ENCODE measurements at regions not wholly inside any gene's neighbourhood (a gene's known extent, or its start where the extent isn't known, plus 50 kb on each side); places are given as distances from the start of the nearest gene placed in this dataset.
A peak's percentile ranks its signal among the peaks of the same experiment; 100 is the strongest.
"Not testable (repeated sequence)": the region's sequence is repeated elsewhere in the genome, so short reads cannot be mapped to it uniquely, and the experiment has no call there.

- not testable (repeated sequence) for DNase-seq
These were observed 1242.8 kb downstream of the TMEM121 start for GRCh38 chr14:106768972-106769700.

- DNase-seq, result not testable (repeated sequence)
These were observed 1243.8 kb downstream of the TMEM121 start for GRCh38 chr14:106770158-106770672.

GRCh38 chr14:106774889-106775480 lies 1248.6 kb downstream of the TMEM121 start:
- DNase-seq, result not testable (repeated sequence)

DNA sequence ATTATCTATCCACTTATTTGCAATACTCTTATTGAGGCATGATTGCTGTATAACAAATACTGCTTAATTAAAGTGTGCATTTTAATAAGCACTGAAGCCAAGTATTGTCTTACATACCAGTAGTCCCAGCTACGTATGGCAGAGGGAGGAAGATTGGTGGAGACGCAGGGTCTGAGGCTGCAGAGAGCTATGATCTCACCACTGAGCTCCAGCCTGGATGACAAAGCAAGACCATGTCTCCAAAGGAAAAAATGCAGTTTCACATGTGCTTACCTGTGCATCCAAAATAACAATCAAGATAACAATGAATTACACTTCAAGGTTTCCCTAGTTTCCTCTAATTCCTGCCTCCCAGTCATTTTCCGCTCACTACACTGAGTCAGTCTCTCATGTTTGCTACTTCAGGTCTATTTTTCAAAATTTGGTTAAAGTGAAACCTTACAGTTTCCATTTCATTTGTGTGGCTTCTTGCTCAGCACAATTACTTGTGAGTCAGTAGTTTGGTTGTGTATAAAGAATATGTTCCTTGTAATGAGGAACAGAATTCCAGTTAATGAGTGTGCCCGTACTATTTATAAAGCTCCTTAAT lies 1250.1 kb downstream of the TMEM121 start:
- DNase-seq, result no peak

- DNase-seq, result no peak
These were observed 1252.6 kb downstream of the TMEM121 start for GRCh38 chr14:106778986-106779385.

- no peak for DNase-seq
These were observed 1260.3 kb downstream of the TMEM121 start for GRCh38 chr14:106786697-106787096.

- peak; percentile 44 for DNase-seq
These were observed 1261.2 kb downstream of the TMEM121 start for GRCh38 chr14:106787626-106788025.

- no peak for DNase-seq
These were observed 1262.2 kb downstream of the TMEM121 start for GRCh38 chr14:106788534-106788933.

DNA sequence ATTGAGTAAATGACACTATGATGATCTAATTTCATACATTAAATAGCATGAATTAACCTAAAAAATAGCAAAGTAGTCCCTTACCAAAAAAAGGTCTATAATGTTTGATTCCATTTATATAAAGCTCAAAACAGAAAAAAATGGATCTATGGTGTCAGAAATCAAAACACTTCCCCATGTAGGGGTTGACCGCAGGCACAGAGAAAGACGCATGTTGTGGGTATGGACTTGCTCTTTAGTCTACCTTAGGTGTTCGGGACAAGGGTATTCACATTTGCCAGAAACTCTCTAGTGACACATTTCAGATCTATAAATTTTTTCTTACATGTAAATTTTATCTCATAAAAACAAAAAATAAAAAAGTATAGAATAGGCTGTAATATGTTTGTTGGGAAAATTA lies 1262.9 kb downstream of the TMEM121 start:
- no peak for DNase-seq

DNA sequence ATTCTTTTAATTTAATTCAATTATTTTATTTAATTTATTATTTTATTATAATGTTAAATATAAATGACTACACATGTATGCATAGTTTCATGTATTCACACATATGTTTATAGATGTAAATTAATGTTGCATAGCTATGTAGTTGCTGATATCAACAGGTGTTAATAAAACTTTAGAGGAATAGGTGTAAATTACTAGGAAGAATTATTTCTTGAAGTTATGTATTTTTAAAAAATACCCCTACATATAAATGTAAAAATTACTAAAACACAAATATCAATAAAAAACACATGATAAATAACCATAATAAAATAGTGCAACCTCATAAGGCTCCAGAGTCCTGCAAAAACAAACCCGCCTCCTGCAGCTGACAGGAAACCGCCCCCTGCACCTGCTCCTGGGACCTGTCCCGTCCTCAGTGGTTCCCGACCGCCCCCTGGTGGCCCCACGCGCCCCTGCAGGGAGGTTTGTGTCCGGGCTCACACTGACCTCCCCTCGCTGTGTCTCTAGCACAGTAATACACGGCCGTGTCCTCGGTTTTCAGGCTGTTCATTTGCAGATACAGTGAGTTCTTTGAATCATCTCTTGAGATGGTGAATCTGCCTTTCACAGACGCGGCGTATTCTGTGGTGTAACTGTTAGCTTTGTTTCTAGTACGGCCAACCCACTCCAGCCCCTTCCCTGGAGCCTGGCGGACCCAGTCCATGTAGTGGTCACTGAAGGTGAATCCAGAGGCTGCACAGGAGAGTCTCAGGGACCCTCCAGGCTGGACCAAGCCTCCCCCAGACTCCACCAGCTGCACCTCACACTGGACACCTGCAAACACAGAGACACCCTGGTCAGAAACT lies 1264.0 kb downstream of the TMEM121 start:
- peak; percentile 66 for DNase-seq

DNA sequence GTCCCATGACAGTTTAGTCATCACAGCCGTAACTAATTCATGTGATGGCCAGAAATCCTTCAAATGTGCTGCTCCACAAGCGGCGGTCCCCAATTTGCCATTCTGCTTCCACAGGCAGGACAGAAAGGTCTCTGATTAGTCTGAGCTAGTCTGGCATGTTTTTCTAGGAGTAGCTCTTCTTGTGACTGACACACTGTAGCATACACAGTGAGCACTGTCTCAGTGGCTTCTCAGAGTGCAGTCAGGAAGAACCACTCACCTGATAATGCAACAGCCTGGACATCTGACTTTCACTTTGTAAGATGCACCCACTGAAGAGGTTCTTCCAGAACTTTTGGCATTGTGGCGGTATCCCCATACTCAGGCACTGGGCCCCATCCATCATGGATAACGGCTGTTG lies 1266.2 kb downstream of the TMEM121 start:
- no peak for DNase-seq

DNA sequence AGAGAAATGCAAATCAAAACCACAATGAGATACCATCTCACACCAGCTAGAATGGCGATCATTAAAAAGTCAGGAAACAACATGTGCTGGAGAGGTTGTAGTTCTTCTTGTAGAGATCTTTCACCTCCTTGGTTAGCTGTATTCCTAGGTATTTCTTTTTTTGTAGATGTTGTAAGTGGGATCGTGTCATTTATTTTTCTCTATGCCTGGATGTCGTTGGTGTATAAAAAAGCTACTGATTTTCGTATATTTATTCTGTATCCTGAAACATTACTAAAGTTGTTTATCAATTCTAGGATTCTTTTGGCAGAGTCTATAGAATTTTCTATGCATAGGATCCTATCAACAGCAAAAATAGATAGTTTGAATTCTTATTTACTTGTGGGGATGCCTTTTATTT lies 1271.8 kb downstream of the TMEM121 start:
- not testable (repeated sequence) for DNase-seq

DNA sequence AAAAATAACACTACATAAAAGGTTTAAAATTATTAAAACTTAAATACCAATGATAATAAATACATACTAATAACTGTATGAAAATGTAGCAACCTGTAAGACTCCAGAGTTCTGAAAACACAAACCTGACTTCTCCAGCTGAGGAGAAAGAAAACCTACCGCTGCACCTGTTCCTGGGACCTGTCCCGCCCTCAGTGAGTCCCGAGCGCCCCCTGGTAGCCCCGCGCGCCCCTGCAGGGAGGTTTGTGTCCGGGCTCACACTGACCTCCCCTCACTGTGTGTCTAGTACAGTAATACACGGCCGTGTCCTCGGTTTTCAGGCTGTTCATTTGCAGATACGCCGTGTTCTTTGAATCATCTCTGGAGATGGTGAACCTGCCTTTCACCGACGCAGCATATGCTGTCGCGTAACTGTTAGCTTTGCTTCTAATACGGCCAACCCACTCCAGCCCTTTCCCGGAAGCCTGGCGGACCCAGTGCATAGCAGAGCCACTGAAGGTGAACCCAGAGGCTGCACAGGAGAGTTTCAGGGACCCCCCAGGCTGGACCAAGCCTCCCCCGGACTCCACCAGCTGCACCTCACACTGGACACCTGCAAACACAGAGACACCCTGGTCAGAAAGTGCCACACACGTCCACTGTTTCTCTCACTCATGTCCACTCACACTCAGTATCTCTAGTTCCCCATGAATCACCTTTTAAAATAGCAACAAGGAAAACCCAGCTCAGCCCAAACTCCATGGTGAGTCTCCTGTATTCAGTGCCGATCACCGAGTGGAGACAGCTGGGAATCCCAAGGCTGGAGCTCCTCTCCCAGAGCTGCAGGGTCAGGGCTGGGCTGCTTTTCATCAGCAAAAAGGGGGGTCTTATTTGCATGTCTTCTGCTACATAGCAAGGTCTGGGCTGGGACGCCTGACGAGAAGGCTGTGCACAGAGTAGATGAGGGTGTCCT lies 1276.3 kb downstream of the TMEM121 start:
- DNase-seq, result no peak

GRCh38 chr14:106803379-106803778 lies 1277.0 kb downstream of the TMEM121 start:
- no peak for DNase-seq

- DNase-seq, result no peak
These were observed 1281.1 kb downstream of the TMEM121 start for GRCh38 chr14:106807493-106807892.

GRCh38 chr14:106808458-106808857 lies 1282.1 kb downstream of the TMEM121 start:
- DNase-seq, result no peak

DNA sequence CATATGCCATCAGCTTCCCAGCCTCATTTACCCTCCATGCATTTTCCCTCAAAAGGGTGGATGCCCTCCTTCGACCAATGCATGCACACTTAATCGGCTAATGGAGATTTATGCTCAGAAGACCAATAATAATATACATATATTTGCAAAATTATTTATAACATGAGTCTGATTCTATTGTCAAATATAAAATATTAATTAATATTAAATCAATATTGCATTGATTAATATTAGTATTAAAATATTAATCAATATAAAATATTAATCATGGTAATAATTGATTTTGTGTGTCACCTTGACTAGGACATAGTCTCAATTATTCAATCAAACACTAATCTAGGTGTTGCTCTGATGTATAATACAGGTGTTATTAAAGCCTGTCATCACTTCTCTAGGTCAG lies 1282.5 kb downstream of the TMEM121 start:
- DNase-seq, result no peak

DNA sequence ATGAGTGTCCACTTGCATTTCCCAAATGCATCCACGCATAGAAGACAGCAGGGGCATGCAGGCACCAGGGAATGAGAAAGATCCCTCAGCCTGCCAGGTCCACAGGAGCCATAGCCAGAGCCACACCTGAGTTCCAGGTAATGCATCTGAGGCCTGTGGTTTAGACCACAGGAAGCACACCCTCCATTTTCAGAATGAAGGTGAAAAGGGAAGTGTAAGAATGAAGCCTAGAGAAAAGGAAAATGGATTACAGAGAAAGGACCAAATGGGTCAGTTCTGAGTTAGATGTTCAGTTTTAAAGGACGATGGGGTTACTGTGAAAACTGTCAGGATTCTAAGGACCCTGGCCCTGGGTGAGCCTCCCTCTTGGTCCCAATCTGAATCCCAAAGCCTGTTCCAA lies 1283.2 kb downstream of the TMEM121 start:
- no peak for DNase-seq

GRCh38 chr14:106810168-106810567 lies 1283.8 kb downstream of the TMEM121 start:
- not testable (repeated sequence) for DNase-seq

GRCh38 chr14:106811162-106811561 lies 1284.8 kb downstream of the TMEM121 start:
- DNase-seq, result no peak

DNA sequence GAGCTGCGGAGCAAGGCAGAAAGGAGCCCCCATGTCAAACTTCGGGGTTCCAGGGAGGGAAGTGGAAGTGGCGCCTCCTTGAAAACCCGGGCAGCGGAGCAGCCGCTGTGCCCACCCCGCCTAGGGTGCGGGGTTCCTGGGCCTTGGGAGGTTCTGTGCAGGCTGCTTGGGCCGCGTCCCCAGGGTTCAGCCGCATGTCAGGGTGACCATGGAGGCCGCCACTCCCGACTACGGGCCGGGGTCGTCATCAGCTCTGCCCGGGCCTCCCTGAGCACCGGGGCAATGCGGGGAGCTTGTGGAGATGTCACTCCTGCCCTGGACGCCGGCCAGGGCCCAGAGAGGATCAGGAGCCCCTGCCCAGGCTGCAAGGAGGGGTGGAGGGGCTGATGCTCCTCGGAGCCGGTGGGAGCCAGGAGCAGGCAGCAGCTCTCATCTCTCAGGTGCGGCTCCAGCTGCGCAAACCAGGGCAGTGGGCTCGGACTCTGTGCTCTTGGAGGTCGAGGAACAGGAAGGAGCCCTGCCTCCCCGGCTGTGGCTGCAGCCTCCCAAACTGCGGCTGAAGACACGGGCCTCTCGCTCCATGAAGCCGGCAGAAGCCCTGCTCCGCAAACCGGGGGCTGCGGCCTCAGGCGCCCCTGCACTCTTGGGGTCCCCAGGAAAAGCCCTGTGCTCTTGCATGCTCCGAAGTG lies 1286.5 kb downstream of the TMEM121 start:
- no peak for DNase-seq
